H1 (cell line): ENCODE measurements at regions not wholly inside any gene's neighbourhood (a gene's known extent, or its start where the extent isn't known, plus 50 kb on each side); places are given as distances from the start of the nearest gene placed in this dataset.

ENCODE experiments used
- CTCF ChIA-PET: fragments of 300-600 bp; sonication (Branson Sonifier 250); formaldehyde crosslinking; loops from one replicate; lab custom pipeline; 2021; ENCODE audit not compliant: partially characterized antibody; lab: Charles Lee
- POLR2A ChIA-PET: fragments of 300-600 bp; sonication (Branson Sonifier 250); formaldehyde crosslinking; loops from one replicate; lab custom pipeline; 2021; ENCODE audit warnings: inconsistent platforms; ENCODE audit not compliant: partially characterized antibody; lab: Charles Lee
- DNase-seq, 2 experiments: peaks; one replicate each; pipeline versions ENCODE4 v3.0.0 to v3.0.0-alpha.2; 2010 to 2022; ENCODE audit warnings: low spot score in 2 of 2, low read depth in 1 of 2, mixed read lengths in 1 of 2
- FAIRE-seq: peaks from 2 replicates; lab custom pipeline; 2011; peaks lifted over from hg19 to GRCh38; lab: Jason Lieb, UNC
- H2AFZ ChIP-seq: 2 replicates; pipeline ENCODE4 v1.8.1; 2012; ENCODE audit warnings: low read length, inconsistent platforms
- H2AK5ac ChIP-seq: 2 replicates; pipeline ENCODE4 v1.6.1; 2013; ENCODE audit warnings: low read depth, low read length
- H2BK120ac ChIP-seq: replicated peaks from 2 replicates; pipeline ENCODE3; 2013; ENCODE audit warnings: low read depth, low read length, inconsistent platforms
- H2BK12ac ChIP-seq: 2 replicates; pipeline ENCODE4 v1.6.1; 2013; ENCODE audit warnings: low read depth, low read length
- H2BK15ac ChIP-seq: 2 replicates; pipeline ENCODE4 v1.6.1; 2013; ENCODE audit warnings: low read length
- H2BK20ac ChIP-seq: 2 replicates; pipeline ENCODE4 v1.6.1; 2013; ENCODE audit warnings: low read length
- H2BK5ac ChIP-seq: 2 replicates; pipeline ENCODE4 v1.6.1; 2013; ENCODE audit warnings: low read depth, low read length
- H3K14ac ChIP-seq: 2 replicates; pipeline ENCODE4 v1.6.1; 2013; ENCODE audit warnings: inconsistent platforms; ENCODE audit not compliant: insufficient read length
- H3K18ac ChIP-seq: 2 replicates; pipeline ENCODE4 v1.6.1; 2013; ENCODE audit warnings: low read length; ENCODE audit errors: extremely low read depth
- H3K23ac ChIP-seq: 2 replicates; pipeline ENCODE4 v1.6.1; 2013; ENCODE audit warnings: inconsistent platforms; ENCODE audit not compliant: insufficient read length
- H3K23me2 ChIP-seq: 2 replicates; pipeline ENCODE4 v1.6.1; 2013; ENCODE audit warnings: low read depth, low read length
- H3K27ac ChIP-seq: 2 replicates; pipeline ENCODE4 v1.6.1; 2011; ENCODE audit warnings: low read depth, low read length, inconsistent platforms
- H3K27me3 ChIP-seq, 4 experiments: replicated peaks in 1 of 4; 1 replicate in 1 of 4; 2 replicates in 3 of 4; pipeline versions ENCODE4 v1.6.1 to v1.8.1; 2011 to 2013; ENCODE audit warnings: low read length in 3 of 4, mild to moderate bottlenecking in 3 of 4, inconsistent platforms in 2 of 4, mixed read lengths in 2 of 4, moderate library complexity in 1 of 4; ENCODE audit not compliant: control insufficient read depth in 3 of 4, insufficient read depth in 3 of 4; ENCODE audit errors: extremely low read depth in 1 of 4
- H3K36me3 ChIP-seq, 4 experiments: 2 replicates each; pipeline versions ENCODE4 v1.6.1 to v1.8.1; 2011 to 2013; ENCODE audit warnings: mild to moderate bottlenecking in 4 of 4, low read length in 3 of 4, moderate library complexity in 2 of 4, control low read depth in 1 of 4, inconsistent platforms in 1 of 4; ENCODE audit not compliant: insufficient read depth in 4 of 4, control insufficient read depth in 2 of 4
- H3K4ac ChIP-seq: replicated peaks from 2 replicates; pipeline ENCODE3; 2013; ENCODE audit warnings: low read length, low read depth, mixed read lengths, inconsistent platforms; ENCODE audit not compliant: insufficient read length
- H3K4me1 ChIP-seq, 4 experiments: replicated peaks in 1 of 4; 1 replicate in 1 of 4; 2 replicates in 3 of 4; pipeline versions ENCODE4 v1.6.1 to v1.8.1; 2011 to 2013; ENCODE audit warnings: low read length in 3 of 4, inconsistent platforms in 2 of 4, mixed read lengths in 1 of 4; ENCODE audit not compliant: insufficient read depth in 4 of 4, control insufficient read depth in 3 of 4
- H3K4me2 ChIP-seq, 2 experiments: 2 replicates each; pipeline versions ENCODE4 v1.6.1 to v1.8.1; 2011 to 2013; ENCODE audit warnings: low read depth in 2 of 2, low read length in 2 of 2, control low read depth in 1 of 2, inconsistent platforms in 1 of 2, mild to moderate bottlenecking in 1 of 2; ENCODE audit not compliant: insufficient read depth in 1 of 2
- H3K4me3 ChIP-seq, 4 experiments: fragments of 200-600, 300-600 bp in 1 of 4; sonication (generic), shearing (Covaris generic), sonication (Bioruptor Twin) in 1 of 4; 2 replicates each; pipeline versions ENCODE4 v1.5.1 to v1.8.1; 2011 to 2016; ENCODE audit warnings: low read length in 4 of 4, low read depth in 3 of 4, control low read depth in 2 of 4, inconsistent platforms in 2 of 4, mild to moderate bottlenecking in 2 of 4, mixed read lengths in 1 of 4, moderate library complexity in 1 of 4; ENCODE audit not compliant: insufficient read depth in 2 of 4; ENCODE audit errors: extremely low read depth in 1 of 4
- H3K56ac ChIP-seq: replicated peaks from 2 replicates; pipeline ENCODE3; 2013; ENCODE audit warnings: low read depth, mild to moderate bottlenecking, mixed read lengths, low read length, inconsistent platforms; ENCODE audit not compliant: insufficient read length
- H3K79me1 ChIP-seq: 2 replicates; pipeline ENCODE4 v1.6.1; 2013; ENCODE audit warnings: low read depth, low read length, control low read depth
- H3K79me2 ChIP-seq, 2 experiments: 2 replicates each; pipeline versions ENCODE4 v1.6.1 to v1.8.1; 2012 to 2013; ENCODE audit warnings: low read length in 2 of 2, mild to moderate bottlenecking in 2 of 2, inconsistent platforms in 1 of 2; ENCODE audit not compliant: insufficient read depth in 2 of 2, control insufficient read depth in 1 of 2
- H3K9ac ChIP-seq, 4 experiments: replicated peaks in 1 of 4; 1 replicate in 1 of 4; 2 replicates in 3 of 4; pipeline versions ENCODE4 v1.6.1 to v1.8.1; 2011 to 2013; ENCODE audit warnings: low read depth in 3 of 4, low read length in 3 of 4, control low read depth in 2 of 4, mild to moderate bottlenecking in 2 of 4, moderate library complexity in 2 of 4, inconsistent platforms in 1 of 4; ENCODE audit errors: extremely low read depth in 1 of 4
- H3K9me3 ChIP-seq, 2 experiments: 2 replicates each; pipeline versions ENCODE4 v1.6.1 to v1.8.1; 2012 to 2013; ENCODE audit warnings: mild to moderate bottlenecking in 2 of 2, moderate library complexity in 2 of 2, control low read depth in 1 of 2, inconsistent platforms in 1 of 2, low read depth in 1 of 2, low read length in 1 of 2, mixed read lengths in 1 of 2; ENCODE audit not compliant: insufficient read depth in 2 of 2
- H4K20me1 ChIP-seq, 2 experiments: replicated peaks in 1 of 2; 2 replicates each; pipeline versions ENCODE3 to v1.8.1; 2011 to 2013; ENCODE audit warnings: inconsistent platforms in 2 of 2, low read length in 2 of 2, mild to moderate bottlenecking in 1 of 2; ENCODE audit not compliant: insufficient read depth in 2 of 2, control insufficient read depth in 1 of 2
- H4K5ac ChIP-seq: 2 replicates; pipeline ENCODE4 v1.6.1; 2013; ENCODE audit warnings: low read length, low read depth, mixed read lengths, inconsistent platforms; ENCODE audit not compliant: insufficient read length
- H4K8ac ChIP-seq: 2 replicates; pipeline ENCODE4 v1.8.0; 2013; ENCODE audit warnings: mild to moderate bottlenecking, moderate library complexity, low read length, inconsistent platforms; ENCODE audit not compliant: insufficient read depth; ENCODE audit errors: extremely low read depth
- H4K91ac ChIP-seq: replicated peaks from 2 replicates; pipeline ENCODE3; 2013; ENCODE audit warnings: low read length, mixed read lengths, inconsistent platforms; ENCODE audit not compliant: insufficient read length
- BCL11A ChIP-seq, 2 experiments: IDR thresholded peaks; one replicate each; pipeline ENCODE4 v1.6.1; 2011; ENCODE audit warnings: low read depth in 2 of 2, low read length in 2 of 2, mild to moderate bottlenecking in 2 of 2
- CEBPB ChIP-seq: IDR thresholded peaks from 2 replicates; pipeline ENCODE4 v1.6.1; 2012; ENCODE audit warnings: low read depth, low read length
- CHD2 ChIP-seq: IDR thresholded peaks from 2 replicates; pipeline ENCODE4 v1.6.1; 2012; ENCODE audit warnings: low read length, improper control_type of control experiment
- KDM1A ChIP-seq: fragments of 200-600, 300-600 bp; sonication (generic); IDR thresholded peaks from 2 replicates; pipeline ENCODE4 v1.7.1; 2016; ENCODE audit warnings: mild to moderate bottlenecking, low read length, borderline replicate concordance
- KDM4A ChIP-seq: IDR thresholded peaks from one replicate; pipeline ENCODE4 v1.7.1; 2012; ENCODE audit warnings: low read depth, mild to moderate bottlenecking, moderate library complexity, low read length, inconsistent platforms; ENCODE audit not compliant: severe bottlenecking
- KDM5A ChIP-seq: fragments of 200-600 bp; IDR thresholded peaks from 2 replicates; pipeline ENCODE4 v1.7.1; 2012; ENCODE audit warnings: mild to moderate bottlenecking, low read length, inconsistent platforms, mixed read lengths
- POU5F1 ChIP-seq: IDR thresholded peaks from 2 replicates; pipeline ENCODE4 v1.6.1; 2011; ENCODE audit warnings: low read depth, mild to moderate bottlenecking, low read length, moderate library complexity
- RXRA ChIP-seq: IDR thresholded peaks from 2 replicates; pipeline ENCODE4 v1.6.1; 2011; ENCODE audit warnings: low read depth, mild to moderate bottlenecking, low read length, moderate library complexity; ENCODE audit not compliant: insufficient read depth
- SP1 ChIP-seq: IDR thresholded peaks from 2 replicates; pipeline ENCODE4 v1.6.1; 2011; ENCODE audit warnings: low read depth, low read length
- TEAD4 ChIP-seq: IDR thresholded peaks from 2 replicates; pipeline ENCODE4 v1.6.1; 2012; ENCODE audit warnings: low read depth, low read length, inconsistent platforms, mixed read lengths
- ZNF274 ChIP-seq: IDR thresholded peaks from 2 replicates; pipeline ENCODE4 v1.7.0; 2012; ENCODE audit warnings: low read length, borderline replicate concordance; ENCODE audit errors: extremely low read depth
- TF ChIP-seq, protein P1 (sequence below): IDR thresholded peaks from 2 replicates; pipeline ENCODE4 v1.6.1; 2012; ENCODE audit warnings: inconsistent platforms

DNA sequence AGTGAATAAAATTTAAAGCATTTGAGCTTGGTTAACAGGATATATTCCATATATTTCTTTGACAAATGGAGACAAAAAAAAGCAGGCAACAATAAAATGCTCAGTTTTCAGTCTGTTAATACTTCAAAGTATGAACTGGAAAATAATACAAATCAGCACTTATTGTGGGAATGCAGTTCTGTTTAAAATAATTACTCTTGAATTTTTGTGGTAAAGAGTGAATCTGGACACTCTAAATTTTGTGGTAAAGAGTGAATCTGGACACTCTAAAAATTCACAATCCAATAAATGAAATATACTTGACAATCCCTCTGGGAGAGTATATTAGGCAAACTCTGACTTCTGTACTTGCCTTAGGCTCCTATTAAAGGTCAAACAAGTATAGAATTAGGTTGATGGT lies 141.9 kb upstream of the RASA1 start:
- no peak overlapping the region for H3K23ac ChIP-seq
- no peaks in the 10 kb centered on the region for H3K27me3 ChIP-seq
- CTCF ChIA-PET = no interaction called here
- no peak overlapping the region for H2AFZ ChIP-seq
- H3K4ac ChIP-seq = no peak overlapping the region
- no peak overlapping the region for H4K8ac ChIP-seq
- H2AK5ac ChIP-seq = no peak overlapping the region
- no peak overlapping the region for H2BK12ac ChIP-seq
- FAIRE-seq (no peak), DNase-seq (no peak)
- H3K4me1 ChIP-seq = no peaks in the 10 kb centered on the region
- H3K23me2 ChIP-seq = no peaks in the 10 kb centered on the region
- H3K79me1 ChIP-seq = no peaks in the 10 kb centered on the region
- no peak overlapping the region for H2BK15ac ChIP-seq
- H3K27ac ChIP-seq = no peak overlapping the region
- TF ChIP-seq SP1 = no peak
- no peak for TF ChIP-seq KDM5A
- no peak for TF ChIP-seq CEBPB
- TF ChIP-seq KDM4A = no peak
- TF ChIP-seq ZNF274 = no peak
- no peak for TF ChIP-seq CHD2
- no peak for TF ChIP-seq KDM1A
- TF ChIP-seq, protein P1, sequence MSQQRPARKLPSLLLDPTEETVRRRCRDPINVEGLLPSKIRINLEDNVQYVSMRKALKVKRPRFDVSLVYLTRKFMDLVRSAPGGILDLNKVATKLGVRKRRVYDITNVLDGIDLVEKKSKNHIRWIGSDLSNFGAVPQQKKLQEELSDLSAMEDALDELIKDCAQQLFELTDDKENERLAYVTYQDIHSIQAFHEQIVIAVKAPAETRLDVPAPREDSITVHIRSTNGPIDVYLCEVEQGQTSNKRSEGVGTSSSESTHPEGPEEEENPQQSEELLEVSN = no peak
- TF ChIP-seq BCL11A (IDR thresholded peaks at IDR 0.05; ENCODE audit: low read depth in 2 of 2, low read length in 2 of 2) = no peak
- TF ChIP-seq TEAD4 = no peak
- TF ChIP-seq POU5F1 = no peak
- TF ChIP-seq RXRA = no peak
- no peak overlapping the region for H3K14ac ChIP-seq
- H2BK120ac ChIP-seq = no peak overlapping the region
- H3K56ac ChIP-seq = no peak overlapping the region
- H2BK20ac ChIP-seq = no peak overlapping the region
- H4K20me1 ChIP-seq = no peaks in the 10 kb centered on the region
- no peak overlapping the region for H3K18ac ChIP-seq
- no peak overlapping the region for H4K5ac ChIP-seq
- no peaks in the 10 kb centered on the region for H3K79me2 ChIP-seq
- H4K91ac ChIP-seq = no peak overlapping the region
- no peak overlapping the region for H2BK5ac ChIP-seq
- H3K9ac ChIP-seq = no peak overlapping the region
- H3K4me2 ChIP-seq = no peak overlapping the region
- H3K4me3 ChIP-seq = no peak overlapping the region
- POLR2A ChIA-PET = no interaction called here
- no peaks in the 10 kb centered on the region for H3K9me3 ChIP-seq
- no peaks in the 10 kb centered on the region for H3K36me3 ChIP-seq
